ENCODE measurements at regions not wholly inside any gene's neighbourhood (a gene's known extent, or its start where the extent isn't known, plus 50 kb on each side); places are given as distances from the start of the nearest gene placed in this dataset.

- TF ChIP-seq KDM5A (IDR thresholded peaks at IDR 0.05), result no peak
Observed at GRCh38 chr19:30076751-30077670, 135.0 kb downstream of the URI1 start (continued).

GRCh38 chr19:30077851-30078355, 135.9 kb downstream of the URI1 start:
- Histone ChIP-seq H3K4me1 (no peaks in the 10 kb centered on the region), H3K27ac (no peak overlapping the region), H3K9me3 (peaks cover 7% of the 10 kb centered on the region; the same call in 2 of the 3 replicates), H3K4me2 (no peak overlapping the region), H3K4me3 (no peak overlapping the region)
- TF ChIP-seq KDM1A (IDR thresholded peaks at IDR 0.05; ENCODE audit: low read depth) (no peak), KDM5A (IDR thresholded peaks at IDR 0.05) (no peak), ZFP36 (IDR thresholded peaks at IDR 0.05; ENCODE audit: borderline replicate concordance, partially characterized antibody) (no peak), RNF2 (IDR thresholded peaks at IDR 0.05; ENCODE audit: borderline replicate concordance, low read depth) (no peak), MAFK (IDR thresholded peaks at IDR 0.05; ENCODE audit: partially characterized antibody) (no peak), PBX3 (IDR thresholded peaks at IDR 0.05) (no peak), EHF (CRISPR knock-in tag; IDR thresholded peaks at IDR 0.05) (no peak), BCL3 (IDR thresholded peaks at IDR 0.05) (no peak), FOXS1 (CRISPR knock-in tag; IDR thresholded peaks at IDR 0.05) (no peak), HOXA7 (CRISPR knock-in tag; IDR thresholded peaks at IDR 0.05) (no peak), E2F6 (IDR thresholded peaks at IDR 0.05; ENCODE audit: borderline replicate concordance, low read depth) (no peak), MAX (IDR thresholded peaks at IDR 0.05) (no peak), SMC3 (IDR thresholded peaks at IDR 0.05) (no peak), RCOR1 (IDR thresholded peaks at IDR 0.05; ENCODE audit: low read depth, low read length) (no peak), CHD2 (IDR thresholded peaks at IDR 0.05; ENCODE audit: low read length, partially characterized antibody) (no peak), TP53 (CRISPR knock-in tag; IDR thresholded peaks at IDR 0.05) (no peak), POLR2AphosphoS2 (conservative IDR thresholded peaks at IDR 0.05; ENCODE audit: low read length) (no peak), NR3C1 (IDR thresholded peaks at IDR 0.05) (no peak), RAD21 (conservative IDR thresholded peaks at IDR 0.05 in 1 of 2, IDR thresholded peaks at IDR 0.05 in 1 of 2) (no peak)
- WGBS (ENCODE audit: missing lambda C conversion rate), result 26% methylated on average over 10 of the region's 10 CpGs
- CTCF ChIA-PET, result interaction anchor here (1.1 to 1.2 kb wide), 2 partner anchors 8 to 10 kb away, joined by 3 read pairs; no protein-coding TSS in a partner anchor
- POLR2A ChIA-PET, result no interaction called here
- FAIRE-seq (no peak), ATAC-seq (peak; percentile 8 to 20; a peak in 3 of 6 replicates), DNase-seq (ENCODE audit: low read depth in 1 of 2, low spot score in 1 of 2) (no peak)

GRCh38 chr19:30078381-30078910, 136.4 kb downstream of the URI1 start:
- Histone ChIP-seq H3K9me3 (peaks cover 7% of the 10 kb centered on the region; the same call in 2 of the 3 replicates), H3K27ac (no peak overlapping the region), H3K4me2 (no peak overlapping the region), H3K4me1 (no peaks in the 10 kb centered on the region), H3K4me3 (no peak overlapping the region)
- 4% methylated on average over 5 of the region's 5 CpGs for WGBS (ENCODE audit: missing lambda C conversion rate)
- FAIRE-seq (no peak), DNase-seq (ENCODE audit: low read depth in 1 of 2, low spot score in 1 of 2) (no peak), ATAC-seq (no peak)
- TF ChIP-seq HOXB13 (CRISPR knock-in tag; IDR thresholded peaks at IDR 0.05; ENCODE audit: low read depth) (no peak), ZNF302 (CRISPR knock-in tag; IDR thresholded peaks at IDR 0.05) (no peak), HOXB5 (CRISPR knock-in tag; IDR thresholded peaks at IDR 0.05) (no peak)
- ChIA-PET POLR2A (no interaction called here), CTCF (interaction anchor here (1.1 to 1.2 kb wide), 3 partner anchors 9 to 11 kb away, joined by 3 to 5 read pairs (median 3); no protein-coding TSS in a partner anchor)

All from A549 (cell line).